ENCODE measurements at regions not wholly inside any gene's neighbourhood (a gene's known extent, or its start where the extent isn't known, plus 50 kb on each side); places are given as distances from the start of the nearest gene placed in this dataset.

DNA sequence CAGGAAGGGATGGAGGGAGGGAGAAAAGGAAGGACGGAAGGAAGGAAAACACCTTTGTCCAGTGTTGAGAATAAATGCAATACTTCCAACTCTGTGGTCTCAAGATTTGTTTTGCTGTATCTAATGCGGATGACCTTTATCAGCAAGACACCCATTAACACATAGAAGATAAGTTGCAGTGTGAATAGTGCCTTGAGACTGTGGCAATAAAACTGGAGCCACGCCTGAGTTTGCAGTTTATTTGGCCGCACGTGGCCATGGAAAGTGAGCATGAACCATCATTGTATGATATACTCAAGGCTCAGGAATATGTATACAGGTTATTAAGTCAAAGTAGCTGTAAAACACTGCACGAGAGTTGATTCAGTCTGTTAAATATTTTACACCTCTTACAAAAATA lies 113.6 kb upstream of the EEA1 start:
- DNase-seq (ENCODE audit: low read depth) = no peak
- no peak overlapping the region for H3K4me3 ChIP-seq (ENCODE audit: low read depth, low read length)
- TF ChIP-seq, protein P1, sequence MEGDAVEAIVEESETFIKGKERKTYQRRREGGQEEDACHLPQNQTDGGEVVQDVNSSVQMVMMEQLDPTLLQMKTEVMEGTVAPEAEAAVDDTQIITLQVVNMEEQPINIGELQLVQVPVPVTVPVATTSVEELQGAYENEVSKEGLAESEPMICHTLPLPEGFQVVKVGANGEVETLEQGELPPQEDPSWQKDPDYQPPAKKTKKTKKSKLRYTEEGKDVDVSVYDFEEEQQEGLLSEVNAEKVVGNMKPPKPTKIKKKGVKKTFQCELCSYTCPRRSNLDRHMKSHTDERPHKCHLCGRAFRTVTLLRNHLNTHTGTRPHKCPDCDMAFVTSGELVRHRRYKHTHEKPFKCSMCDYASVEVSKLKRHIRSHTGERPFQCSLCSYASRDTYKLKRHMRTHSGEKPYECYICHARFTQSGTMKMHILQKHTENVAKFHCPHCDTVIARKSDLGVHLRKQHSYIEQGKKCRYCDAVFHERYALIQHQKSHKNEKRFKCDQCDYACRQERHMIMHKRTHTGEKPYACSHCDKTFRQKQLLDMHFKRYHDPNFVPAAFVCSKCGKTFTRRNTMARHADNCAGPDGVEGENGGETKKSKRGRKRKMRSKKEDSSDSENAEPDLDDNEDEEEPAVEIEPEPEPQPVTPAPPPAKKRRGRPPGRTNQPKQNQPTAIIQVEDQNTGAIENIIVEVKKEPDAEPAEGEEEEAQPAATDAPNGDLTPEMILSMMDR (IDR thresholded peaks at IDR 0.05; ENCODE audit: insufficient read depth, low read depth, low read length) = no peak

- DNase-seq (ENCODE audit: low read depth) = no peak
- TF ChIP-seq, protein P1 (IDR thresholded peaks at IDR 0.05; ENCODE audit: insufficient read depth, low read depth, low read length) = no peak
These were observed 114.2 kb upstream of the EEA1 start for GRCh38 chr12:93043192-93043876.

GRCh38 chr12:93043877-93044209 lies 114.7 kb upstream of the EEA1 start:
- no peak for DNase-seq (ENCODE audit: low read depth)
- H3K4me3 ChIP-seq (ENCODE audit: low read depth, low read length) = no peak overlapping the region
- TF ChIP-seq, protein P1 (IDR thresholded peaks at IDR 0.05; ENCODE audit: insufficient read depth, low read depth, low read length) = no peak

More at GRCh38 chr12:93043192-93043876, 114.2 kb upstream of the EEA1 start:
- no peak overlapping the region for H3K4me3 ChIP-seq (ENCODE audit: low read depth, low read length)

DNA sequence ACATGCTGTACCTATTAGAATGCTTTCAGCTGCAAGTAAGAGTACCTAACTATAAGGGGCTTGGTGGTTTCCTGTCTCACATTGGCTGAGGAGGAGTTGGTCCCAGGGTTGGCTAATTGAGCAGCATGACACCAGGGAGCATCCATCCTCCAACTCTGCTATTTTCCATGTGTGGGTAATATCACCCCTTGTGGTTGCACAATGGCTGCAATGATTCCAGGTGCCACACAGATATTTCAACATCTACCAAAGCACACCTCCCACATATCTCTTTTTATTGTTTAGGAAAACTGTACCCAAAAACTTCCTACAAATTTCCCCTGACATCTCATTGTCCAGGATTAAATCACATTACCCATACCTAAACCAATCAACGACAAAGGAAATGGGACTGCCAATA lies 118.0 kb upstream of the EEA1 start:
- no peak overlapping the region for H3K4me3 ChIP-seq (ENCODE audit: low read depth, low read length)
- TF ChIP-seq, protein P1 (IDR thresholded peaks at IDR 0.05; ENCODE audit: insufficient read depth, low read depth, low read length) = no peak
- no peak for DNase-seq (ENCODE audit: low read depth)

DNA sequence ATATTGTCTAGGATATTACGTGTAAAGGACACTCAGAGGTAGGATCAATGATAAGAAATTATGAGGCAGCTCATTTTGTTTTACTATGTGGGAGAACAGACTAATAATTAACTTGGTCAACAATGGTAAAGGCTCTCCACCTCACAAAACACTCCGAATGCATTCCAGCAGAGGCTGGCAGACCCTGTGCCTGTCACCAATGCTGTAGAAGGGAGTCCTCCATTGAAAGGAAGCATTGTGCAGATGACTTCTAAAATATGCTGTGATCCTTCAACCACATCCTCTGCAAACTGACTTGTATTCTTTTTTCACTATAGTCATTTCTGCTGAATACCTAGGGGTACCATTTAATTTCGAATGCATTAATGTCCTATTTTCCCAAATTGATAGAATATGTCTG lies 119.6 kb upstream of the EEA1 start:
- TF ChIP-seq, protein P1 (IDR thresholded peaks at IDR 0.05; ENCODE audit: insufficient read depth, low read depth, low read length) = no peak
- no peak overlapping the region for H3K4me3 ChIP-seq (ENCODE audit: low read depth, low read length)
- DNase-seq (ENCODE audit: low read depth) = no peak

GRCh38 chr12:93050026-93050747 lies 121.1 kb upstream of the EEA1 start:
- TF ChIP-seq, protein P1 (IDR thresholded peaks at IDR 0.05; ENCODE audit: insufficient read depth, low read depth, low read length) = no peak
- peak; percentile 55 for DNase-seq (ENCODE audit: low read depth)
- no peak overlapping the region for H3K4me3 ChIP-seq (ENCODE audit: low read depth, low read length)
